Type B pancreatic cell (in vitro differentiated cells): ENCODE measurements at regions not wholly inside any gene's neighbourhood (a gene's known extent, or its start where the extent isn't known, plus 50 kb on each side); places are given as distances from the start of the nearest gene placed in this dataset.

ENCODE experiments used
- DNase-seq: peaks from one replicate; pipeline ENCODE4 v3.0.0; 2021; ENCODE audit warnings: mixed read lengths; ENCODE audit not compliant: unreplicated experiment; ENCODE audit errors: extremely low spot score
- H3K27ac Mint-ChIP-seq: 2 replicates; pipeline ENCODE4 v1.8.0; 2021; ENCODE audit warnings: mild to moderate bottlenecking, mixed read lengths
- H3K27me3 Mint-ChIP-seq: 2 replicates; pipeline ENCODE4 v1.8.0; 2021; ENCODE audit warnings: mixed read lengths
- H3K36me3 Mint-ChIP-seq: 2 replicates; pipeline ENCODE4 v1.8.0; 2021; ENCODE audit warnings: mixed read lengths
- H3K4me1 Mint-ChIP-seq: one replicate; pipeline ENCODE4 v1.8.0; 2021; ENCODE audit warnings: mixed read lengths; ENCODE audit not compliant: unreplicated experiment
- H3K4me3 Mint-ChIP-seq: 2 replicates; pipeline ENCODE4 v1.8.0; 2021; ENCODE audit warnings: mild to moderate bottlenecking, mixed read lengths
- H3K9me3 Mint-ChIP-seq: 2 replicates; pipeline ENCODE4 v1.8.0; 2021; ENCODE audit warnings: mixed read lengths
- CTCF ChIP-seq: fragments of 200-600 bp; sonication (generic); conservative IDR thresholded peaks from 2 replicates; pipeline ENCODE4 v1.5.0; 2021; ENCODE audit warnings: antibody characterized with exemption, mild to moderate bottlenecking

- Mint-ChIP-seq H3K27ac (peak overlapping the region; percentile 63), H3K9me3 (no peaks in the 10 kb centered on the region), H3K36me3 (no peaks in the 10 kb centered on the region), H3K4me1 (peaks cover 38% of the 10 kb centered on the region), H3K4me3 (no peak overlapping the region), H3K27me3 (no peaks in the 10 kb centered on the region)
- no peak for TF ChIP-seq CTCF
- DNase-seq: no peak
Observed at GRCh38 chr20:57009775-57010174, 256.7 kb downstream of the BMP7 start.

GRCh38 chr20:57012691-57013090 lies 253.8 kb downstream of the BMP7 start:
- Mint-ChIP-seq H3K4me1 (peaks cover 33% of the 10 kb centered on the region), H3K4me3 (no peak overlapping the region), H3K36me3 (no peaks in the 10 kb centered on the region), H3K27ac (no peak overlapping the region), H3K27me3 (peaks cover 7% of the 10 kb centered on the region), H3K9me3 (no peaks in the 10 kb centered on the region)
- TF ChIP-seq CTCF: no peak
- no peak for DNase-seq

GRCh38 chr20:57013217-57013616 lies 253.2 kb downstream of the BMP7 start:
- no peak for TF ChIP-seq CTCF
- H3K27ac Mint-ChIP-seq: no peak overlapping the region
- no peak overlapping the region for H3K4me3 Mint-ChIP-seq
- no peaks in the 10 kb centered on the region for H3K36me3 Mint-ChIP-seq
- peaks cover 28% of the 10 kb centered on the region for H3K4me1 Mint-ChIP-seq
- DNase-seq: no peak
- H3K27me3 Mint-ChIP-seq: peaks cover 7% of the 10 kb centered on the region
- H3K9me3 Mint-ChIP-seq: no peaks in the 10 kb centered on the region

GRCh38 chr20:57013741-57014140 lies 252.7 kb downstream of the BMP7 start:
- DNase-seq: no peak
- Mint-ChIP-seq H3K4me3 (peak overlapping the region; percentile 53), H3K9me3 (no peaks in the 10 kb centered on the region), H3K4me1 (peaks cover 28% of the 10 kb centered on the region), H3K27ac (peak overlapping the region; percentile 52), H3K36me3 (no peaks in the 10 kb centered on the region), H3K27me3 (peaks cover 10% of the 10 kb centered on the region)
- TF ChIP-seq CTCF: no peak

- H3K4me3 Mint-ChIP-seq: peak overlapping the region; percentile 24
- no peaks in the 10 kb centered on the region for H3K9me3 Mint-ChIP-seq
- TF ChIP-seq CTCF: no peak
- H3K4me1 Mint-ChIP-seq: peaks cover 20% of the 10 kb centered on the region
- H3K36me3 Mint-ChIP-seq: no peaks in the 10 kb centered on the region
- H3K27ac Mint-ChIP-seq: no peak overlapping the region
- peaks cover 16% of the 10 kb centered on the region for H3K27me3 Mint-ChIP-seq
- DNase-seq: no peak
Observed at GRCh38 chr20:57020364-57020763, 246.1 kb downstream of the BMP7 start.

- Mint-ChIP-seq H3K4me3 (no peak overlapping the region), H3K4me1 (peaks cover 25% of the 10 kb centered on the region), H3K36me3 (no peaks in the 10 kb centered on the region), H3K27ac (no peak overlapping the region), H3K9me3 (peaks cover under 1% of the 10 kb centered on the region), H3K27me3 (peaks cover 13% of the 10 kb centered on the region)
- no peak for TF ChIP-seq CTCF
- no peak for DNase-seq
Observed at GRCh38 chr20:57022306-57022705, 244.1 kb downstream of the BMP7 start.
